Fibroblast of lung (primary cell): ENCODE measurements at regions not wholly inside any gene's neighbourhood (a gene's known extent, or its start where the extent isn't known, plus 50 kb on each side); places are given as distances from the start of the nearest gene placed in this dataset.

Source experiments
- EZH2 ChIP-seq: IDR thresholded peaks from 2 replicates; pipeline ENCODE4 v1.5.1; 2012; ENCODE audit warnings: low read length, control low read depth, mild to moderate bottlenecking; ENCODE audit errors: missing control alignments
- TF ChIP-seq, protein P1 (sequence below), 2 donors: IDR thresholded peaks in 1 of 2; conservative IDR thresholded peaks in 1 of 2; 1 replicate in 1 of 2; 2 replicates in 1 of 2; pipeline ENCODE4 v1.5.1; 2011 to 2012; ENCODE audit warnings: low read length in 2 of 2, control low read depth in 1 of 2, inconsistent platforms in 1 of 2, low read depth in 1 of 2, mild to moderate bottlenecking in 1 of 2

DNA sequence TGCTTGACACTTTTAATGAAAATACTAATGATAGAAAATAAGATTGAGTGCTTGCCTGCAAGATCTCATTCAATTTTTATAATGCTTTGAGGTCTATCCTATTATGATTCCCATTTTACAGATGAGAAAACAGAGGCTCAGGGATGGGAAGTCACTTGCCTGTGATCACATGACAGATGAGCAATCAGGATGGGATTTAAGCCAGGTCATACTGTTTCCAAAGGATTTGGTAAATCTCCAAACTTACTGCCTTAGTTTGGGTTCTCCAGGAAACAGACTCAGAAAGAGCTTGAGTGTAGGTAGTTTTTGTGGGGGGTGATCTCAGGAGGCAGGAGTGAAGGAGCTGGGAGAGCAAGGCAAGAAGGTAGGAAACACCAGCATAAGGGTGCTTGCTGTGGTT, 456.3 kb downstream of the MAFB start:
- TF ChIP-seq, protein P1, sequence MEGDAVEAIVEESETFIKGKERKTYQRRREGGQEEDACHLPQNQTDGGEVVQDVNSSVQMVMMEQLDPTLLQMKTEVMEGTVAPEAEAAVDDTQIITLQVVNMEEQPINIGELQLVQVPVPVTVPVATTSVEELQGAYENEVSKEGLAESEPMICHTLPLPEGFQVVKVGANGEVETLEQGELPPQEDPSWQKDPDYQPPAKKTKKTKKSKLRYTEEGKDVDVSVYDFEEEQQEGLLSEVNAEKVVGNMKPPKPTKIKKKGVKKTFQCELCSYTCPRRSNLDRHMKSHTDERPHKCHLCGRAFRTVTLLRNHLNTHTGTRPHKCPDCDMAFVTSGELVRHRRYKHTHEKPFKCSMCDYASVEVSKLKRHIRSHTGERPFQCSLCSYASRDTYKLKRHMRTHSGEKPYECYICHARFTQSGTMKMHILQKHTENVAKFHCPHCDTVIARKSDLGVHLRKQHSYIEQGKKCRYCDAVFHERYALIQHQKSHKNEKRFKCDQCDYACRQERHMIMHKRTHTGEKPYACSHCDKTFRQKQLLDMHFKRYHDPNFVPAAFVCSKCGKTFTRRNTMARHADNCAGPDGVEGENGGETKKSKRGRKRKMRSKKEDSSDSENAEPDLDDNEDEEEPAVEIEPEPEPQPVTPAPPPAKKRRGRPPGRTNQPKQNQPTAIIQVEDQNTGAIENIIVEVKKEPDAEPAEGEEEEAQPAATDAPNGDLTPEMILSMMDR (conservative IDR thresholded peaks at IDR 0.05 in 1 of 2, IDR thresholded peaks at IDR 0.05 in 1 of 2; ENCODE audit: low read depth in 1 of 2, low read length in 2 of 2) = no peak
- no peak for TF ChIP-seq EZH2
